ENCODE measurements at regions not wholly inside any gene's neighbourhood (a gene's known extent, or its start where the extent isn't known, plus 50 kb on each side); places are given as distances from the start of the nearest gene placed in this dataset.
A peak's percentile ranks its signal among the peaks of the same experiment; 100 is the strongest.

DNA sequence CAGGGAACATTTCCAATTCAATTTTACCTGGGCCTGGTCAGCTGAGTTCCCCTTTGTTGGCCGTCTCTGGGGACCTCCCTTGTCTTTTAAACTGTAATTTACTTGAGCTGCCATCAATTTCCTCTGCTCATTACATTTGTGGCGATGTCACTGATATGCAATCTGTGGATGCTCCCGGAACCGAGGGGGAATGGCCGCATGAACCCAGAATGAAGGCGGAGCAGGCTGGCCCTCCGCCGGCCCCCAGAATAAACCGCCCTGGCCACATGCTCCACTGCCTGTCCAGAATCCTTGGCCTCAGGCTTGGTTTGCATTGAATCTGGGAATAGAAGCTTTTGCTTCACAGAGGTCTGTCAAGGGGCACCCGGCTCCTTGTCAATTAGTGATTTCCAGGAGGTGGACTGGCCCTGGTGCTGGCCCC, 276.8 kb downstream of the TEX29 start:
- DNase-seq: peak; percentile 57

DNA sequence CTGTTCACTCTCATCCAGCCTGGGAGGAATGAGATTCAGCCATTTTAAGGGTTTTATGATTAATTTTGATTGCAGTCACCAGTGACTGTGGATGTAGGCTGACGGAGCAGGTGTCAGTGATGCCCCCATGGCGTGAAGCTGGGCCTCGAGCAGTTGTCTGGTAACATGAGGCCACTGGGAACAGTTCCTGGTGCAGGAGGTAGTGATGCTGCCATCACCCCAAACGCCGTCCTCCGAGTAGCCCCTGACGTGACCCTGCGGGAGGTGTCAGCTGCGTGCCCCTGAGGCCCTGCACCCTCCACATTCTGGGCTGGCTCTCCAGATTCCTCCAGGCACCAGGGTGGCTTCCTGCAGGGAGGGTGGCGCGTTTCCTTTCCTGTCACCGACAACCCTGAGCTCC, 277.2 kb downstream of the TEX29 start:
- DNase-seq: no peak

DNA sequence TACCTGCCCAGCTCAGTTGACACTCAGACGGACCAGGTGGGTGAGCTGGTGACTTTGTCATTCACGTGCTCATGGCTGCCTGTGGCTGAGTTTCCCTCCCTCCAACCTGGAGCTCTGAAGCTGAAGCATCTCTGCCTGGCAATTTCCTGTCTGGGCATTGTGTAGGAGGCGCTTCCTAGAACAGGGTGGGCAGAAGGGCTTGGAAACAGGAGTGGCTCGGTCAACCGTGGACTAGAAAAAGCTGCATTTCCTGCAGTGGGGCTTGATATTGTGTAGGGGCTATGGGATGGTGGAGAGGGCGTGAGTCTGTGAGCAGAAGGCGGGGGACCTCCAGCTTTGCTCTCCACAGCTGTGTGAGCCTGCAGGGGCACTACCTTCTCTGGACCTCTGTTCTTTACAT, 278.3 kb downstream of the TEX29 start:
- no peak for DNase-seq

DNA sequence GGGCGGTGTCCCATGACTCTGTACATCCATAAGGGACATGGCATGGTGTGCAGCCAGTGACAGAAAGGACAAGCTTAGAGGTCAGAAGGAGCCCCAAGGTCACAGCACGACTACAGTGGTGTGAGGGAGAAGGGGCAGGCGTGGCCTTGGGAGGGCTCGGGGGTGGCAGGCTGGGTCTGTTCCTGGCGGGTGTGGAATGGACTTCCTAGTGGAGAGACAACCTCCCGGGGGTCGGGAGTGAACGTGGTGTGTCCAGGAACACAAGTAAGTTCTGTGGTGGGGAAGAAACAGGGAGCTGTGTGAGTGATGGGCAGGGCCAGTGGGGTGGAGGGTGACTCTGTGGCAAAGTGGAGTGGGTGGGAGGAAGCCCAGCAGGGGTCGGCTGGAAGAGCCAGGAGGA, 279.3 kb downstream of the TEX29 start:
- no peak for DNase-seq

GRCh38 chr13:111602874-111603273, 282.4 kb downstream of the TEX29 start:
- DNase-seq: no peak

- no peak for DNase-seq
Observed at GRCh38 chr13:111604097-111604496, 283.7 kb downstream of the TEX29 start.

DNA sequence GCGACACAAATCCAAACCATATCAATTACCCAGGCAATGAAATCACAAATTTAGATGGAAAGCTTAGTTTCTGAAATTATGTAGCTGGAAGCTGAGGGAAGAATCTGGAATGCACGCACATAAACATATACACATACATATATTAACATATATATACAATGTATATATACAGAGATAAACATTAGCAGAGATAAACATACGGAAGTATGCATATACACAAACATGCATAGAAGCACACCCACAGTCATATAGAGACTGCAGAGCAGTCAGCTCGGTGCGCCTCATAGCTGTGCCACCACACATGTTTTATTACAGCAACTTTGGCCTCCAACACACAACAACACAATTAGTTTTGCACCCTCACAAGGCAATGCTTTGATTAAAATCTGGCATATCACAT, 288.1 kb downstream of the TEX29 start:
- no peak for DNase-seq

- DNase-seq: no peak
Observed at GRCh38 chr13:111609631-111610030, 289.2 kb downstream of the TEX29 start.

GRCh38 chr13:111610081-111610480, 289.6 kb downstream of the TEX29 start:
- peak; percentile 28 for DNase-seq

GRCh38 chr13:111610879-111611278, 290.4 kb downstream of the TEX29 start:
- DNase-seq: no peak

GRCh38 chr13:111611651-111612050, 291.2 kb downstream of the TEX29 start:
- no peak for DNase-seq

GRCh38 chr13:111612886-111613285, 292.4 kb downstream of the TEX29 start:
- DNase-seq: no peak

- DNase-seq: no peak
Observed at GRCh38 chr13:111614009-111614408, 293.6 kb downstream of the TEX29 start.

- DNase-seq: no peak
Observed at GRCh38 chr13:111614613-111615012, 294.2 kb downstream of the TEX29 start.

DNA sequence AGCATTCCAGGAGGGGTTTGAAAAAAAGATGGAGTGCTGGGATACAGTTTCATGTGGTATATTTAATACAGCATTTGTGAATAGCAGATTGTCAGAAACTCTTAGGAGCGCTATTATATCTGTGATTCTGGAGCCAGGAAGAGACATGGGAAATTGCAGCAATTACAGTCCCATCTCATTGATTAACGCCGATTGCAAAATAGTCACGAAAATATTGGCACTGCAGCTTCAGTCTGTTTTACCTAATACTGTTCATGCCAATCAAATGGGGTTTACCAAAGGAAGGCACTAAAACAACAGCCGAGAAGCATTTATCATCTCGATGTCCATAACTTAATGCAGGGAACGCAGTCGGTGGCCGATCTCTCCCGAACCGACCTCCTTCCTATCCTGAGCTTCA, 295.8 kb downstream of the TEX29 start:
- no peak for DNase-seq

- DNase-seq: no peak
Observed at GRCh38 chr13:111620166-111620565, 299.7 kb downstream of the TEX29 start.

DNA sequence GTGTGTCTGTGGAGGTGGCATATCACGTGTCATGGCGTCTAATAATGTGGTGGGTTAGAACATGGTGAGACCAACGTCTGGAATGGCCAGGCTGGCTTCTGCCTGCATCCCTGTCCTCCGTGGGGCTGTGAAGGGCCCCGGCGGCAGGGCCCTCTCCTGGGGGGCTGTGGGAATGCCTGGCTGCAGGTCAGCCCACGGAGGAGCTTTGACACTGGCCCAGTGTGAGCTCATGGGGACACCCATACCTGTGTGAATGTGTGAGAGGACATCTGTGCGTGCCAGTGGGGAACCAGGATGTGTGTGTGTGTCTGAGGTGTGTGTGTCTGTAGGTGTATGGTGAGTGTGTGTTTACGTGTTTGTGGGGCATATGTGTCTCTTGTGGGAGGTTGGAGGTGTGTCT, 300.1 kb downstream of the TEX29 start:
- no peak for DNase-seq

- no peak for DNase-seq
Observed at GRCh38 chr13:111621164-111621563, 300.7 kb downstream of the TEX29 start.

GRCh38 chr13:111622051-111622531, 301.6 kb downstream of the TEX29 start:
- no peak for DNase-seq

DNA sequence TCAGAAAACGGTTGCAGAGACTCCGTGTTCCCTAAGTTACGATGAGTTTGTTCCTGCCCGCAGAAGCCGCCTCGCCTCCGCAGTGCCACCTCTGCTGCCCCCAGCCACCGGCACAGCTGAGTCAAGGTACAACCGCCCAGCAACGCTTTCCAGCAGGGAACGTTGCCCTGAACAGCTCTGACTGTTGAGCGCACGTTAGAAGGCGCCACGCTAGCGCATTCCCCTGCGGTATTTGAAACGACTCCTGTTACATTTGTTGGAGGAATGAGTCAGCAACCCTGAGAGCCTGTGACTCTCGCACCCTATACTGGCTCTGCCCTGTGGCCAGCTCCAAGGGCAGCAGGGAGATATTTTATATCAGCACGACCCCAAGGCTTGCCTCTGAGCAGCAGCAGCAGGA, 302.8 kb downstream of the TEX29 start:
- DNase-seq: no peak

DNA sequence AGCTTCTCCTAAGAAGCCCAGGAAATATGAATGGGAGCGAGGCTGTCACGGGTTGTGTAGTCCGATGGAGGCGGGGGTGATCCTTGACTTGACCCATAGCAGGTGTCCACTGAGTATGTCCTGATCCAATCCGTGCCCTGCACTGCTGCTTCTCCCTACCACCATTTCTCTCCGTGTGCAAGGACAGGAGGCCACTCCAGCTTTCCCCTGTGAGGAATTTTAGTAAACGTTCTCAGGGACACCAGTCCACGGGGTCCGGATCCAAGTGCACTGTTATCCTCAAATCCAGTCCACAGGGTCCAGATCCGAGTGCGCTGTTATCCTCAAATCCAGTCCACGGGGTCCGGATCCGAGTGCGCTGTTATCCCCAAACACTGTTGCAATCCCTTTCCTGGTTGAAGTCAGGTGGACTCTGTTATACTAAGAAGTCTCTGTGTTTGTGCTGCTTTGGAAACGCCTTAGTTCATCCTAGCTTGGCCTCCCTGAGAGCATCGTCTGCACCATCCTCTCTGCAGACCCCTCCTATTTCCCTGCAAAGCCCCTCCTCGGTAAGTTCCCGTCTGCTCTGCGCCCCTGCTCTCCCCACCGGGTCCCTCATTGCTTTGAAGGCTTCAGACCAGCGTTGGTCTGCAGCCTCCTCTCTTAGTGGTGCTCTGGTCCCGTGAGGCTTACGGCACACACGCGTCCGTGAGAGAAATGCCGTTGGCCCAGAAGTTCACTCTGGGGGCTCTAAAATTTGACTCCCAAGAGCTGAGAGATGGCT, 303.5 kb downstream of the TEX29 start:
- no peak for DNase-seq

- no peak for DNase-seq
Observed at GRCh38 chr13:111625526-111626315, 305.3 kb downstream of the TEX29 start.

- peak; percentile 34 for DNase-seq
Observed at GRCh38 chr13:111626371-111627305, 306.2 kb downstream of the TEX29 start.

Data from COR-L47 (cell line).